ENCODE measurements at regions not wholly inside any gene's neighbourhood (a gene's known extent, or its start where the extent isn't known, plus 50 kb on each side); places are given as distances from the start of the nearest gene placed in this dataset.

GRCh38 chr2:183608747-183609146 lies 484.5 kb downstream of the NUP35 start:
- no peaks in the 10 kb centered on the region for H3K36me3 ChIP-seq (ENCODE audit: control insufficient read depth, insufficient read depth, low read length)
- no peak overlapping the region for H3K4me3 ChIP-seq (ENCODE audit: low read depth, low read length)
- no peak overlapping the region for H3K27ac ChIP-seq (ENCODE audit: low read depth, low read length)
- no peaks in the 10 kb centered on the region for H3K27me3 ChIP-seq (ENCODE audit: control insufficient read depth, insufficient read depth, low read length)
- H3K4me1 ChIP-seq (ENCODE audit: control insufficient read depth, insufficient read depth, low read length) = 0 out of 2 replicates have a peak, but pooled peaks cover 3% of the 10 kb centered on the region
- no peaks in the 10 kb centered on the region for H3K9me3 ChIP-seq (ENCODE audit: control insufficient read depth, insufficient read depth, low read depth, low read length)
- H3K9ac ChIP-seq (ENCODE audit: low read length) = no peak overlapping the region

- no peak overlapping the region for H3K9ac ChIP-seq (ENCODE audit: low read length)
- H3K27ac ChIP-seq (ENCODE audit: low read depth, low read length) = no peak overlapping the region
- H3K27me3 ChIP-seq (ENCODE audit: control insufficient read depth, insufficient read depth, low read length) = no peaks in the 10 kb centered on the region
- H3K4me3 ChIP-seq (ENCODE audit: low read depth, low read length) = no peak overlapping the region
- 0 out of 2 replicates have a peak, but pooled peaks cover 3% of the 10 kb centered on the region for H3K4me1 ChIP-seq (ENCODE audit: control insufficient read depth, insufficient read depth, low read length)
- no peaks in the 10 kb centered on the region for H3K36me3 ChIP-seq (ENCODE audit: control insufficient read depth, insufficient read depth, low read length)
- no peaks in the 10 kb centered on the region for H3K9me3 ChIP-seq (ENCODE audit: control insufficient read depth, insufficient read depth, low read depth, low read length)
Measured at GRCh38 chr2:183610724-183611123, 486.5 kb downstream of the NUP35 start.

GRCh38 chr2:183614799-183615435 lies 490.7 kb downstream of the NUP35 start:
- H3K27me3 ChIP-seq (ENCODE audit: control insufficient read depth, insufficient read depth, low read length) = no peaks in the 10 kb centered on the region
- H3K4me1 ChIP-seq (ENCODE audit: control insufficient read depth, insufficient read depth, low read length) = 0 out of 2 replicates have a peak, but pooled peaks cover 3% of the 10 kb centered on the region
- H3K4me3 ChIP-seq (ENCODE audit: low read depth, low read length) = no peak overlapping the region
- H3K9me3 ChIP-seq (ENCODE audit: control insufficient read depth, insufficient read depth, low read depth, low read length) = 0 out of 2 replicates have a peak, but pooled peaks cover 2% of the 10 kb centered on the region
- no peak overlapping the region for H3K27ac ChIP-seq (ENCODE audit: low read depth, low read length)
- H3K9ac ChIP-seq (ENCODE audit: low read length) = no peak overlapping the region
- H3K36me3 ChIP-seq (ENCODE audit: control insufficient read depth, insufficient read depth, low read length) = no peaks in the 10 kb centered on the region

- no peak overlapping the region for H3K27ac ChIP-seq (ENCODE audit: low read depth, low read length)
- no peak overlapping the region for H3K9ac ChIP-seq (ENCODE audit: low read length)
- peaks cover 4% of the 10 kb centered on the region; the same call in 1 of the 2 replicates for H3K9me3 ChIP-seq (ENCODE audit: control insufficient read depth, insufficient read depth, low read depth, low read length)
- no peaks in the 10 kb centered on the region for H3K27me3 ChIP-seq (ENCODE audit: control insufficient read depth, insufficient read depth, low read length)
- no peak overlapping the region for H3K4me3 ChIP-seq (ENCODE audit: low read depth, low read length)
- no peaks in the 10 kb centered on the region for H3K36me3 ChIP-seq (ENCODE audit: control insufficient read depth, insufficient read depth, low read length)
- H3K4me1 ChIP-seq (ENCODE audit: control insufficient read depth, insufficient read depth, low read length) = no peaks in the 10 kb centered on the region
Measured at GRCh38 chr2:183623227-183623626, 499.0 kb downstream of the NUP35 start.

- Histone ChIP-seq H3K27ac (ENCODE audit: low read depth, low read length) (no peak overlapping the region), H3K36me3 (ENCODE audit: control insufficient read depth, insufficient read depth, low read length) (no peaks in the 10 kb centered on the region), H3K9ac (ENCODE audit: low read length) (no peak overlapping the region), H3K4me3 (ENCODE audit: low read depth, low read length) (no peak overlapping the region), H3K27me3 (ENCODE audit: control insufficient read depth, insufficient read depth, low read length) (no peaks in the 10 kb centered on the region), H3K9me3 (ENCODE audit: control insufficient read depth, insufficient read depth, low read depth, low read length) (no peaks in the 10 kb centered on the region), H3K4me1 (ENCODE audit: control insufficient read depth, insufficient read depth, low read length) (no peaks in the 10 kb centered on the region)
Measured at GRCh38 chr2:183630964-183631363, 506.7 kb downstream of the NUP35 start.

- Histone ChIP-seq H3K36me3 (ENCODE audit: control insufficient read depth, insufficient read depth, low read length) (no peaks in the 10 kb centered on the region), H3K27ac (ENCODE audit: low read depth, low read length) (no peak overlapping the region), H3K9me3 (ENCODE audit: control insufficient read depth, insufficient read depth, low read depth, low read length) (peaks cover 10% of the 10 kb centered on the region; the same call in 1 of the 2 replicates), H3K4me1 (ENCODE audit: control insufficient read depth, insufficient read depth, low read length) (no peaks in the 10 kb centered on the region), H3K9ac (ENCODE audit: low read length) (no peak overlapping the region), H3K4me3 (ENCODE audit: low read depth, low read length) (no peak overlapping the region), H3K27me3 (ENCODE audit: control insufficient read depth, insufficient read depth, low read length) (no peaks in the 10 kb centered on the region)
Measured at GRCh38 chr2:183656121-183656520, 531.9 kb downstream of the NUP35 start.

- Histone ChIP-seq H3K4me3 (ENCODE audit: low read depth, low read length) (no peak overlapping the region), H3K9ac (ENCODE audit: low read length) (no peak overlapping the region), H3K36me3 (ENCODE audit: control insufficient read depth, insufficient read depth, low read length) (no peaks in the 10 kb centered on the region), H3K4me1 (ENCODE audit: control insufficient read depth, insufficient read depth, low read length) (peaks cover 14% of the 10 kb centered on the region), H3K27me3 (ENCODE audit: control insufficient read depth, insufficient read depth, low read length) (no peaks in the 10 kb centered on the region), H3K9me3 (ENCODE audit: control insufficient read depth, insufficient read depth, low read depth, low read length) (no peaks in the 10 kb centered on the region), H3K27ac (ENCODE audit: low read depth, low read length) (0 out of 2 replicates have a peak overlapping the region, but pooled peaks have one; percentile 57)
Measured at GRCh38 chr2:183665425-183665824, 541.2 kb downstream of the NUP35 start.

- Histone ChIP-seq H3K4me3 (ENCODE audit: low read depth, low read length) (no peak overlapping the region), H3K9me3 (ENCODE audit: control insufficient read depth, insufficient read depth, low read depth, low read length) (no peaks in the 10 kb centered on the region), H3K27ac (ENCODE audit: low read depth, low read length) (0 out of 2 replicates have a peak overlapping the region, but pooled peaks have one; percentile 57), H3K36me3 (ENCODE audit: control insufficient read depth, insufficient read depth, low read length) (no peaks in the 10 kb centered on the region), H3K27me3 (ENCODE audit: control insufficient read depth, insufficient read depth, low read length) (no peaks in the 10 kb centered on the region), H3K4me1 (ENCODE audit: control insufficient read depth, insufficient read depth, low read length) (peaks cover 14% of the 10 kb centered on the region), H3K9ac (ENCODE audit: low read length) (no peak overlapping the region)
Measured at GRCh38 chr2:183666031-183666430, 541.8 kb downstream of the NUP35 start.

GRCh38 chr2:183671233-183671632 lies 547.0 kb downstream of the NUP35 start:
- H3K27me3 ChIP-seq (ENCODE audit: control insufficient read depth, insufficient read depth, low read length) = no peaks in the 10 kb centered on the region
- no peak overlapping the region for H3K9ac ChIP-seq (ENCODE audit: low read length)
- no peaks in the 10 kb centered on the region for H3K36me3 ChIP-seq (ENCODE audit: control insufficient read depth, insufficient read depth, low read length)
- peaks cover 4% of the 10 kb centered on the region; the same call in 1 of the 2 replicates for H3K4me1 ChIP-seq (ENCODE audit: control insufficient read depth, insufficient read depth, low read length)
- H3K4me3 ChIP-seq (ENCODE audit: low read depth, low read length) = no peak overlapping the region
- H3K9me3 ChIP-seq (ENCODE audit: control insufficient read depth, insufficient read depth, low read depth, low read length) = no peaks in the 10 kb centered on the region
- no peak overlapping the region for H3K27ac ChIP-seq (ENCODE audit: low read depth, low read length)

- Histone ChIP-seq H3K9ac (ENCODE audit: low read length) (no peak overlapping the region), H3K4me3 (ENCODE audit: low read depth, low read length) (no peak overlapping the region), H3K9me3 (ENCODE audit: control insufficient read depth, insufficient read depth, low read depth, low read length) (peaks cover 8% of the 10 kb centered on the region; the same call in 1 of the 2 replicates), H3K27ac (ENCODE audit: low read depth, low read length) (no peak overlapping the region), H3K27me3 (ENCODE audit: control insufficient read depth, insufficient read depth, low read length) (peaks cover 12% of the 10 kb centered on the region; the same call in 1 of the 2 replicates), H3K4me1 (ENCODE audit: control insufficient read depth, insufficient read depth, low read length) (peaks cover 6% of the 10 kb centered on the region; the same call in 1 of the 2 replicates), H3K36me3 (ENCODE audit: control insufficient read depth, insufficient read depth, low read length) (no peaks in the 10 kb centered on the region)
Measured at GRCh38 chr2:183678908-183679307, 554.7 kb downstream of the NUP35 start.

- H3K4me1 ChIP-seq (ENCODE audit: control insufficient read depth, insufficient read depth, low read length) = peaks cover 6% of the 10 kb centered on the region; the same call in 1 of the 2 replicates
- no peaks in the 10 kb centered on the region for H3K36me3 ChIP-seq (ENCODE audit: control insufficient read depth, insufficient read depth, low read length)
- no peak overlapping the region for H3K4me3 ChIP-seq (ENCODE audit: low read depth, low read length)
- H3K9me3 ChIP-seq (ENCODE audit: control insufficient read depth, insufficient read depth, low read depth, low read length) = peaks cover 15% of the 10 kb centered on the region
- H3K27ac ChIP-seq (ENCODE audit: low read depth, low read length) = no peak overlapping the region
- H3K27me3 ChIP-seq (ENCODE audit: control insufficient read depth, insufficient read depth, low read length) = peaks cover 12% of the 10 kb centered on the region; the same call in 1 of the 2 replicates
- H3K9ac ChIP-seq (ENCODE audit: low read length) = no peak overlapping the region
Measured at GRCh38 chr2:183680573-183680972, 556.3 kb downstream of the NUP35 start.
